ENCODE measurements at regions not wholly inside any gene's neighbourhood (a gene's known extent, or its start where the extent isn't known, plus 50 kb on each side); places are given as distances from the start of the nearest gene placed in this dataset.

DNA sequence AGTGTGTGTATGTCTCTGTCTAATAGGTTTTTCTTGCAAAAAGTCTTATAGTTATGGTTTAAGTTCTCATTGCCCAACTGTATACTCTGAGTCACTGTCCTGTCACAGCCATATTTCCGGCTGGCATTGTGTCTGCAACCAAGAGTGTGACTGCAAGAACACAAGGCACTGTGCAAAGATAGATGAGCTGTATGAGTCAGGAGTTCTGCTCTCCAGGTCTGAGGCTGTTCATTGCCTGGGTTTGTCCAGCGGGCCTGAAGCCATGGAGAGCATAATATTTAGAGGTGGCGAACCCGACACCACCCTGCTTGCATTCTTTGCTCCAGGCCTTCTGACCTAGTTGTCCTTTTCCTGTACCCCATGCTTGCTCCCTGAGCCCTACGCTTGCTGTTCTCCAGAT is 50.9 kb upstream of the CNIH3 start:
- TF ChIP-seq, protein P1, sequence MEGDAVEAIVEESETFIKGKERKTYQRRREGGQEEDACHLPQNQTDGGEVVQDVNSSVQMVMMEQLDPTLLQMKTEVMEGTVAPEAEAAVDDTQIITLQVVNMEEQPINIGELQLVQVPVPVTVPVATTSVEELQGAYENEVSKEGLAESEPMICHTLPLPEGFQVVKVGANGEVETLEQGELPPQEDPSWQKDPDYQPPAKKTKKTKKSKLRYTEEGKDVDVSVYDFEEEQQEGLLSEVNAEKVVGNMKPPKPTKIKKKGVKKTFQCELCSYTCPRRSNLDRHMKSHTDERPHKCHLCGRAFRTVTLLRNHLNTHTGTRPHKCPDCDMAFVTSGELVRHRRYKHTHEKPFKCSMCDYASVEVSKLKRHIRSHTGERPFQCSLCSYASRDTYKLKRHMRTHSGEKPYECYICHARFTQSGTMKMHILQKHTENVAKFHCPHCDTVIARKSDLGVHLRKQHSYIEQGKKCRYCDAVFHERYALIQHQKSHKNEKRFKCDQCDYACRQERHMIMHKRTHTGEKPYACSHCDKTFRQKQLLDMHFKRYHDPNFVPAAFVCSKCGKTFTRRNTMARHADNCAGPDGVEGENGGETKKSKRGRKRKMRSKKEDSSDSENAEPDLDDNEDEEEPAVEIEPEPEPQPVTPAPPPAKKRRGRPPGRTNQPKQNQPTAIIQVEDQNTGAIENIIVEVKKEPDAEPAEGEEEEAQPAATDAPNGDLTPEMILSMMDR (IDR thresholded peaks at IDR 0.05 in 2 of 3, conservative IDR thresholded peaks at IDR 0.05 in 1 of 3; ENCODE audit: control insufficient read depth in 2 of 3, extremely low read depth in 1 of 3, insufficient read depth in 1 of 3, low read depth in 3 of 3, low read length in 3 of 3) = no peak
- TF ChIP-seq, protein P2, sequence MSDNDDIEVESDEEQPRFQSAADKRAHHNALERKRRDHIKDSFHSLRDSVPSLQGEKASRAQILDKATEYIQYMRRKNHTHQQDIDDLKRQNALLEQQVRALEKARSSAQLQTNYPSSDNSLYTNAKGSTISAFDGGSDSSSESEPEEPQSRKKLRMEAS (IDR thresholded peaks at IDR 0.05; ENCODE audit: low read depth, low read length) = no peak

Data from GM12878 (cell line).